DND-41 (cell line): ENCODE measurements at regions not wholly inside any gene's neighbourhood (a gene's known extent, or its start where the extent isn't known, plus 50 kb on each side); places are given as distances from the start of the nearest gene placed in this dataset.
A peak's percentile ranks its signal among the peaks of the same experiment; 100 is the strongest.

ENCODE experiments used
- ATAC-seq: fragments of 200-7000 bp; cut with Tn5 transposase; 3 replicates; pipeline ENCODE4 v1.9.1; 2021; ENCODE audit warnings: low read depth; ENCODE audit not compliant: insufficient read depth
- DNase-seq: peaks from one replicate; pipeline ENCODE4 v3.0.0-alpha.2; 2020
- H2AFZ ChIP-seq: 2 replicates; pipeline ENCODE4 v1.6.0; 2012; ENCODE audit warnings: low read depth, low read length
- H3K27ac ChIP-seq: 2 replicates; pipeline ENCODE4 v1.5.1; 2012; ENCODE audit warnings: low read length, inconsistent platforms
- H3K27me3 ChIP-seq: fragments of 200-600 bp; sonication (generic); 2 replicates; pipeline ENCODE4 v1.6.0; 2012; ENCODE audit warnings: low read length, mild to moderate bottlenecking, inconsistent platforms; ENCODE audit not compliant: insufficient read depth, poor library complexity
- H3K36me3 ChIP-seq: 2 replicates; pipeline ENCODE4 v1.5.1; 2012; ENCODE audit warnings: low read length, inconsistent platforms; ENCODE audit not compliant: insufficient read depth
- H3K4me1 ChIP-seq: 2 replicates; pipeline ENCODE4 v1.5.1; 2012; ENCODE audit warnings: mild to moderate bottlenecking, low read length; ENCODE audit not compliant: insufficient read depth
- H3K4me2 ChIP-seq: 2 replicates; pipeline ENCODE4 v1.6.0; 2012; ENCODE audit warnings: mild to moderate bottlenecking, moderate library complexity, low read length, inconsistent platforms; ENCODE audit not compliant: insufficient read depth
- H3K4me3 ChIP-seq, 2 experiments: fragments of 200-600 bp in 1 of 2; shearing (Covaris generic) in 1 of 2; 2 replicates each; pipeline ENCODE4 v1.5.1; 2012 to 2016; ENCODE audit warnings: inconsistent platforms in 2 of 2, low read length in 2 of 2, mild to moderate bottlenecking in 2 of 2, low read depth in 1 of 2, moderate library complexity in 1 of 2
- H3K79me2 ChIP-seq: 2 replicates; pipeline ENCODE4 v1.6.0; 2012; ENCODE audit warnings: low read length, inconsistent platforms; ENCODE audit not compliant: insufficient read depth
- H3K9ac ChIP-seq: 2 replicates; pipeline ENCODE4 v1.6.0; 2012; ENCODE audit warnings: low read depth, mild to moderate bottlenecking, inconsistent platforms, low read length, moderate library complexity
- H3K9me3 ChIP-seq: 2 replicates; pipeline ENCODE4 v1.5.1; 2012; ENCODE audit warnings: low read length, moderate library complexity, mild to moderate bottlenecking, inconsistent platforms; ENCODE audit not compliant: insufficient read depth, severe bottlenecking
- H4K20me1 ChIP-seq: 2 replicates; pipeline ENCODE4 v1.6.0; 2012; ENCODE audit warnings: low read length; ENCODE audit not compliant: insufficient read depth
- CTCF ChIP-seq: IDR thresholded peaks from 2 replicates; pipeline ENCODE4 v1.5.1; 2012; ENCODE audit warnings: borderline replicate concordance, low read length, moderate library complexity, mild to moderate bottlenecking; ENCODE audit not compliant: poor library complexity, severe bottlenecking; ENCODE audit errors: extremely low read depth
- EZH2 ChIP-seq: IDR thresholded peaks from 3 replicates; pipeline ENCODE4 v1.6.1; 2012; ENCODE audit warnings: borderline replicate concordance, low read depth, mild to moderate bottlenecking, moderate library complexity, low read length, inconsistent platforms; ENCODE audit not compliant: severe bottlenecking

- peak; percentile 97 for ATAC-seq
- no peak overlapping the region for H3K27ac ChIP-seq
- H4K20me1 ChIP-seq: no peaks in the 10 kb centered on the region
- no peak overlapping the region for H3K4me3 ChIP-seq
- no peak overlapping the region for H3K4me2 ChIP-seq
- no peak overlapping the region for H3K9ac ChIP-seq
- no peaks in the 10 kb centered on the region for H3K79me2 ChIP-seq
- 0 out of 2 replicates have a peak overlapping the region, but pooled peaks have one; percentile 55 for H2AFZ ChIP-seq
- H3K9me3 ChIP-seq: no peaks in the 10 kb centered on the region
- H3K36me3 ChIP-seq: no peaks in the 10 kb centered on the region
- TF ChIP-seq CTCF: peak; percentile 83
- no peak for TF ChIP-seq EZH2
- peak; percentile 57 for DNase-seq
- no peaks in the 10 kb centered on the region for H3K4me1 ChIP-seq
- H3K27me3 ChIP-seq: peaks cover 2% of the 10 kb centered on the region
Observed at GRCh38 chr11:112588252-112588694, 327.6 kb upstream of the PLET1 start.

- Histone ChIP-seq H2AFZ (no peak overlapping the region), H3K4me2 (no peak overlapping the region), H3K4me3 (no peak overlapping the region), H3K9me3 (no peaks in the 10 kb centered on the region), H3K27ac (no peak overlapping the region), H3K27me3 (peaks cover 2% of the 10 kb centered on the region), H3K9ac (no peak overlapping the region), H3K4me1 (no peaks in the 10 kb centered on the region), H3K36me3 (no peaks in the 10 kb centered on the region), H4K20me1 (no peaks in the 10 kb centered on the region), H3K79me2 (no peaks in the 10 kb centered on the region)
- TF ChIP-seq CTCF (no peak), EZH2 (no peak)
- ATAC-seq (no peak), DNase-seq (no peak)
Observed at GRCh38 chr11:112589155-112589554, 328.5 kb upstream of the PLET1 start.

- Histone ChIP-seq H3K4me1 (no peaks in the 10 kb centered on the region), H3K27me3 (peaks cover 2% of the 10 kb centered on the region), H3K9me3 (no peaks in the 10 kb centered on the region), H3K36me3 (no peaks in the 10 kb centered on the region), H3K4me3 (no peak overlapping the region), H3K27ac (no peak overlapping the region), H3K4me2 (no peak overlapping the region), H3K79me2 (no peaks in the 10 kb centered on the region), H3K9ac (no peak overlapping the region), H2AFZ (no peak overlapping the region), H4K20me1 (no peaks in the 10 kb centered on the region)
- no peak for TF ChIP-seq EZH2
- no peak for TF ChIP-seq CTCF
- no peak for DNase-seq
- ATAC-seq: no peak
Observed at GRCh38 chr11:112590764-112591163, 330.1 kb upstream of the PLET1 start.

GRCh38 chr11:112593440-112593839, 332.8 kb upstream of the PLET1 start:
- DNase-seq: no peak
- H3K79me2 ChIP-seq: no peaks in the 10 kb centered on the region
- no peak overlapping the region for H3K27ac ChIP-seq
- TF ChIP-seq CTCF (no peak), EZH2 (no peak)
- H3K9me3 ChIP-seq: no peaks in the 10 kb centered on the region
- H2AFZ ChIP-seq: no peak overlapping the region
- no peak overlapping the region for H3K9ac ChIP-seq
- H3K36me3 ChIP-seq: no peaks in the 10 kb centered on the region
- no peak overlapping the region for H3K4me3 ChIP-seq
- peaks cover 2% of the 10 kb centered on the region for H3K27me3 ChIP-seq
- no peaks in the 10 kb centered on the region for H4K20me1 ChIP-seq
- no peak overlapping the region for H3K4me2 ChIP-seq
- no peaks in the 10 kb centered on the region for H3K4me1 ChIP-seq
- no peak for ATAC-seq
